COLO668 (cell line): ENCODE measurements at regions not wholly inside any gene's neighbourhood (a gene's known extent, or its start where the extent isn't known, plus 50 kb on each side); places are given as distances from the start of the nearest gene placed in this dataset.

Experiments used
- DNase-seq: peaks from one replicate; lab custom pipeline; 2025; ENCODE audit not compliant: unreplicated experiment; lab: John Stamatoyannopoulos, UW

GRCh38 chr20:60921022-60921622, 330.9 kb upstream of the CDH4 start:
- DNase-seq: no peak

GRCh38 chr20:60926831-60927230, 325.2 kb upstream of the CDH4 start:
- no peak for DNase-seq

- DNase-seq: no peak
Measured at GRCh38 chr20:60928341-60928740, 323.7 kb upstream of the CDH4 start.

GRCh38 chr20:60930023-60930790, 321.9 kb upstream of the CDH4 start:
- no peak for DNase-seq

- no peak for DNase-seq
Measured at GRCh38 chr20:60931696-60932095, 320.4 kb upstream of the CDH4 start.

- DNase-seq: no peak
Measured at GRCh38 chr20:60934724-60935123, 317.3 kb upstream of the CDH4 start.

- DNase-seq: no peak
Measured at GRCh38 chr20:60935971-60936370, 316.1 kb upstream of the CDH4 start.

- no peak for DNase-seq
Measured at GRCh38 chr20:60937585-60937984, 314.5 kb upstream of the CDH4 start.

- DNase-seq: no peak
Measured at GRCh38 chr20:60941379-60941778, 310.7 kb upstream of the CDH4 start.

GRCh38 chr20:60947819-60948218, 304.2 kb upstream of the CDH4 start:
- DNase-seq: no peak

- DNase-seq: no peak
Measured at GRCh38 chr20:60948224-60948623, 303.8 kb upstream of the CDH4 start.

GRCh38 chr20:60950561-60950960, 301.5 kb upstream of the CDH4 start:
- no peak for DNase-seq

- no peak for DNase-seq
Measured at GRCh38 chr20:60950974-60951373, 301.1 kb upstream of the CDH4 start.

GRCh38 chr20:60952861-60953260, 299.2 kb upstream of the CDH4 start:
- DNase-seq: no peak

- DNase-seq: no peak
Measured at GRCh38 chr20:60953321-60953720, 298.7 kb upstream of the CDH4 start.

GRCh38 chr20:60955706-60956105, 296.4 kb upstream of the CDH4 start:
- DNase-seq: no peak

GRCh38 chr20:60956194-60956593, 295.9 kb upstream of the CDH4 start:
- no peak for DNase-seq

- DNase-seq: no peak
Measured at GRCh38 chr20:60957621-60958020, 294.4 kb upstream of the CDH4 start.

- DNase-seq: no peak
Measured at GRCh38 chr20:60959971-60960370, 292.1 kb upstream of the CDH4 start.

GRCh38 chr20:60960500-60960899, 291.6 kb upstream of the CDH4 start:
- DNase-seq: no peak

GRCh38 chr20:60961551-60961950, 290.5 kb upstream of the CDH4 start:
- no peak for DNase-seq

GRCh38 chr20:60962367-60963045, 289.6 kb upstream of the CDH4 start:
- DNase-seq: no peak
